IMR-90 (cell line): ENCODE measurements at regions not wholly inside any gene's neighbourhood (a gene's known extent, or its start where the extent isn't known, plus 50 kb on each side); places are given as distances from the start of the nearest gene placed in this dataset.

Experiments
- ATAC-seq: fragments of 200-7000 bp; cut with Tn5 transposase; 2 replicates; pipeline ENCODE4 v1.9.1; 2020; ENCODE audit warnings: low read depth, mild to moderate bottlenecking, moderate library complexity
- BruUV-seq: library from RNA; stranded (reverse); fragments of 400-500 nt; replicated peaks from 2 replicates; lab custom pipeline; 2021; lab: Mats Ljungman, UMichigan
- CTCF ChIA-PET: fragments of 300-600 bp; formaldehyde crosslinking; extraction: SDS; loops from one replicate; lab custom pipeline; 2021; ENCODE audit warnings: antibody characterized with exemption; lab: Yijun Ruan, JAX
- POLR2A ChIA-PET: fragments of 300-600 bp; sonication (Branson Sonifier 250); formaldehyde crosslinking; loops from one replicate; lab custom pipeline; 2022; ENCODE audit warnings: antibody characterized with exemption; ENCODE audit not compliant: unreplicated experiment; lab: Charles Lee
- DNase-seq: peaks from one replicate; pipeline ENCODE4 v3.0.0; 2013
- H2AFZ ChIP-seq: replicated peaks from 2 replicates; pipeline ENCODE3; 2013; ENCODE audit warnings: low read length, mild to moderate bottlenecking; ENCODE audit not compliant: poor library complexity
- H2AK5ac ChIP-seq: 2 replicates; pipeline ENCODE4 v1.6.1; 2013; ENCODE audit warnings: low read depth, low read length, inconsistent platforms
- H2AK9ac ChIP-seq: replicated peaks from 2 replicates; pipeline ENCODE3; 2013; ENCODE audit warnings: mild to moderate bottlenecking, low read depth, low read length, moderate library complexity; ENCODE audit not compliant: poor library complexity
- H2BK120ac ChIP-seq: 2 replicates; pipeline ENCODE4 v1.6.1; 2013; ENCODE audit warnings: low read depth, low read length, inconsistent platforms
- H2BK15ac ChIP-seq: 3 replicates; pipeline ENCODE4 v1.6.1; 2013; ENCODE audit warnings: low read depth, low read length, inconsistent platforms
- H2BK20ac ChIP-seq: 2 replicates; pipeline ENCODE4 v1.6.1; 2013; ENCODE audit warnings: low read depth, mild to moderate bottlenecking, inconsistent platforms, low read length, moderate library complexity
- H2BK5ac ChIP-seq: 2 replicates; pipeline ENCODE4 v1.6.1; 2013; ENCODE audit warnings: mild to moderate bottlenecking, low read depth, low read length, inconsistent platforms; ENCODE audit not compliant: poor library complexity, severe bottlenecking
- H3K14ac ChIP-seq: replicated peaks from 2 replicates; pipeline ENCODE4 v1.6.1; 2013; ENCODE audit warnings: low read depth, low read length, inconsistent platforms
- H3K18ac ChIP-seq: 2 replicates; pipeline ENCODE4 v1.6.1; 2013; ENCODE audit warnings: low read depth, low read length, control low read depth
- H3K23ac ChIP-seq: 2 replicates; pipeline ENCODE4 v1.6.1; 2013; ENCODE audit warnings: low read depth, low read length, inconsistent platforms
- H3K27ac ChIP-seq: 2 replicates; pipeline ENCODE4 v1.5.1; 2013; ENCODE audit warnings: mild to moderate bottlenecking, control low read depth, low read length; ENCODE audit not compliant: insufficient read depth
- H3K27me3 ChIP-seq: 2 replicates; pipeline ENCODE4 v1.6.1; 2013; ENCODE audit warnings: low read length; ENCODE audit not compliant: control insufficient read depth, insufficient read depth
- H3K36me3 ChIP-seq: 2 replicates; pipeline ENCODE4 v1.6.1; 2013; ENCODE audit warnings: low read length, mixed read lengths; ENCODE audit not compliant: control insufficient read depth, insufficient read depth
- H3K4ac ChIP-seq: 2 replicates; pipeline ENCODE4 v1.6.1; 2013; ENCODE audit warnings: low read depth, low read length, inconsistent platforms
- H3K4me1 ChIP-seq: 2 replicates; pipeline ENCODE4 v1.6.1; 2013; ENCODE audit warnings: low read length, mixed read lengths; ENCODE audit not compliant: control insufficient read depth, insufficient read depth
- H3K4me2 ChIP-seq: 2 replicates; pipeline ENCODE4 v1.6.1; 2013; ENCODE audit warnings: low read depth, mild to moderate bottlenecking, control low read depth, low read length, moderate library complexity
- H3K4me3 ChIP-seq: 2 replicates; pipeline ENCODE4 v1.5.1; 2013; ENCODE audit warnings: low read depth, mild to moderate bottlenecking, control low read depth, low read length, moderate library complexity; ENCODE audit not compliant: insufficient read depth
- H3K56ac ChIP-seq: 2 replicates; pipeline ENCODE4 v1.6.1; 2013; ENCODE audit warnings: low read length, inconsistent platforms; ENCODE audit not compliant: insufficient read depth; ENCODE audit errors: extremely low read depth
- H3K79me1 ChIP-seq, 2 experiments: 2 replicates each; pipeline ENCODE4 v1.6.1; 2013; ENCODE audit warnings: low read length in 2 of 2, inconsistent platforms in 1 of 2, low read depth in 1 of 2
- H3K9ac ChIP-seq: 2 replicates; pipeline ENCODE4 v1.6.1; 2013; ENCODE audit warnings: low read depth, low read length, control low read depth
- H3K9me1 ChIP-seq: 2 replicates; pipeline ENCODE4 v1.6.1; 2013; ENCODE audit warnings: low read length, inconsistent platforms; ENCODE audit not compliant: insufficient read depth
- H3K9me3 ChIP-seq: 2 replicates; pipeline ENCODE4 v1.6.1; 2013; ENCODE audit warnings: low read length; ENCODE audit not compliant: control insufficient read depth, insufficient read depth
- H4K20me1 ChIP-seq: 2 replicates; pipeline ENCODE4 v1.6.1; 2013; ENCODE audit warnings: low read length, inconsistent platforms; ENCODE audit not compliant: insufficient read depth
- H4K5ac ChIP-seq: 2 replicates; pipeline ENCODE4 v1.6.1; 2013; ENCODE audit warnings: mild to moderate bottlenecking, low read depth, low read length, control low read depth
- H4K8ac ChIP-seq, 2 experiments: 2 replicates each; pipeline ENCODE4 v1.6.1; 2013; ENCODE audit warnings: low read depth in 2 of 2, low read length in 2 of 2, control low read depth in 1 of 2, inconsistent platforms in 1 of 2
- H4K91ac ChIP-seq: 2 replicates; pipeline ENCODE4 v1.6.1; 2013; ENCODE audit warnings: low read depth, low read length, inconsistent platforms; ENCODE audit not compliant: insufficient read depth
- BHLHE40 ChIP-seq: fragments of 150-350 bp; IDR thresholded peaks from 2 replicates; pipeline ENCODE4 v1.6.1; 2016; ENCODE audit warnings: mild to moderate bottlenecking, low read depth, low read length
- CHD1 ChIP-seq: IDR thresholded peaks from 2 replicates; pipeline ENCODE4 v1.6.1; 2012; ENCODE audit warnings: low read depth, low read length, improper control_type of control experiment
- MAFK ChIP-seq: IDR thresholded peaks from 2 replicates; pipeline ENCODE4 v1.6.1; 2012; ENCODE audit warnings: low read depth, low read length, improper control_type of control experiment
- MAZ ChIP-seq: IDR thresholded peaks from 2 replicates; pipeline ENCODE4 v1.6.1; 2012; ENCODE audit warnings: low read depth, mild to moderate bottlenecking, low read length, improper control_type of control experiment, moderate library complexity, borderline replicate concordance
- MXI1 ChIP-seq: IDR thresholded peaks from 2 replicates; pipeline ENCODE4 v1.6.1; 2012; ENCODE audit warnings: low read depth, mild to moderate bottlenecking, low read length, moderate library complexity, borderline replicate concordance
- RFX5 ChIP-seq: IDR thresholded peaks from 2 replicates; pipeline ENCODE4 v1.8.0; 2012; ENCODE audit warnings: low read depth, mild to moderate bottlenecking, low read length, moderate library complexity
- WGBS, 2 experiments: methylation state at CpG; one replicate each; pipeline versions ENCODE4 v1.1.5 to v1.1.7; 2013; ENCODE audit warnings: missing lambda C conversion rate in 2 of 2; ENCODE audit not compliant: insufficient read length in 1 of 2; ENCODE audit errors: extremely low coverage in 2 of 2; 5-methylcytosine and 5-hydroxymethylcytosine counted together
- dilution Hi-C: fragments of 300-500 bp; cut with HindIII; formaldehyde crosslinking; loops from one replicate; pipeline ENCODE4 v1.14.3; 2018; ENCODE audit warnings: low sequenced_read_pairs; ENCODE audit not compliant: unreplicated experiment
- in situ Hi-C: fragments of 300-500 bp; cut with MboI; formaldehyde crosslinking; loops from 3 replicates; pipeline ENCODE4 v1.14.3; 2019; ENCODE audit warnings: low sequenced_read_pairs, inconsistent platforms, mixed read lengths
- intact Hi-C: fragments of 100-400 bp; cut with micrococcal nuclease; formaldehyde crosslinking; loops from 2 replicates; pipeline ENCODE4 v1.10.0; 2022

GRCh38 chr3:106302451-106303221 lies 433.8 kb upstream of the CBLB start:
- intact Hi-C loops: no loop called here
- DNase-seq (no peak), ATAC-seq (no peak)
- Histone ChIP-seq H3K27ac (no peak overlapping the region), H3K56ac (no peak overlapping the region), H3K18ac (no peak overlapping the region), H3K9me1 (no peaks in the 10 kb centered on the region), H3K79me1 (no peaks in the 10 kb centered on the region), H2BK5ac (no peak overlapping the region), H3K36me3 (no peaks in the 10 kb centered on the region), H2BK15ac (no peak overlapping the region), H3K9me3 (no peaks in the 10 kb centered on the region), H2BK20ac (no peak overlapping the region), H3K9ac (no peak overlapping the region), H3K14ac (no peak overlapping the region), H4K20me1 (no peaks in the 10 kb centered on the region), H3K4me3 (no peak overlapping the region), H3K4ac (no peak overlapping the region), H2AFZ (no peak overlapping the region), H2AK5ac (no peak overlapping the region), H4K91ac (no peak overlapping the region), H2BK120ac (no peak overlapping the region), H3K27me3 (no peaks in the 10 kb centered on the region), H3K23ac (no peak overlapping the region), H4K5ac (no peak overlapping the region), H2AK9ac (no peak overlapping the region), H3K4me1 (no peaks in the 10 kb centered on the region), H4K8ac (no peak overlapping the region), H3K4me2 (no peak overlapping the region)
- no CpG with 5 or more reads among the region's 5 CpGs for WGBS, 2 experiments
- in situ Hi-C loops: no loop called here
- no TSS peak for BruUV-seq
- TF ChIP-seq RFX5 (no peak), MAFK (no peak), MXI1 (no peak), CHD1 (no peak), BHLHE40 (no peak), MAZ (no peak)
- dilution Hi-C loops: no loop called here
- POLR2A ChIA-PET: no interaction called here
- CTCF ChIA-PET: no interaction called here
